SK-MEL-5 (cell line): ENCODE measurements at regions not wholly inside any gene's neighbourhood (a gene's known extent, or its start where the extent isn't known, plus 50 kb on each side); places are given as distances from the start of the nearest gene placed in this dataset.
"Not testable (repeated sequence)": the region's sequence is repeated elsewhere in the genome, so short reads cannot be mapped to it uniquely, and the experiment has no call there.

ENCODE experiments used
- DNase-seq: peaks from one replicate; pipeline ENCODE4 v3.0.0-alpha.2; 2016; ENCODE audit warnings: low read depth, low spot score
- in situ Hi-C: cut with HindIII; loops from 2 replicates; pipeline ENCODE4 v1.10.0; 2016; ENCODE audit warnings: low sequenced_read_pairs, high pct_unique_total_duplicates, low pct_unique_long_range_greater_than_20kb

GRCh38 chr10:9075420-9075819 lies 1020.9 kb downstream of the GATA3 start:
- DNase-seq = no peak
- in situ Hi-C loops = no loop called here

- in situ Hi-C loops = no loop called here
- DNase-seq = no peak
These were observed 1021.6 kb downstream of the GATA3 start for GRCh38 chr10:9076066-9076465.

GRCh38 chr10:9081253-9081652 lies 1026.8 kb downstream of the GATA3 start:
- DNase-seq = no peak
- in situ Hi-C loops = no loop called here

- no peak for DNase-seq
- in situ Hi-C loops = no loop called here
These were observed 1027.5 kb downstream of the GATA3 start for GRCh38 chr10:9081961-9082360.

GRCh38 chr10:9091530-9092093 lies 1037.1 kb downstream of the GATA3 start:
- in situ Hi-C loops = no loop called here
- DNase-seq = no peak

- in situ Hi-C loops = no loop called here
These were observed 1041.8 kb downstream of the GATA3 start for GRCh38 chr10:9096288-9096687.

GRCh38 chr10:9097206-9097990 lies 1042.9 kb downstream of the GATA3 start:
- in situ Hi-C loops = no loop called here
- no peak for DNase-seq

More at GRCh38 chr10:9096288-9096687, 1041.8 kb downstream of the GATA3 start:
- DNase-seq = no peak

- in situ Hi-C loops = no loop called here
- DNase-seq = no peak
These were observed 1043.5 kb downstream of the GATA3 start for GRCh38 chr10:9097991-9098306.

GRCh38 chr10:9102026-9102425 lies 1047.5 kb downstream of the GATA3 start:
- no peak for DNase-seq
- in situ Hi-C loops = no loop called here

- no peak for DNase-seq
- in situ Hi-C loops = no loop called here
These were observed 1048.8 kb downstream of the GATA3 start for GRCh38 chr10:9103301-9103700.

- in situ Hi-C loops = no loop called here
- no peak for DNase-seq
These were observed 1057.5 kb downstream of the GATA3 start for GRCh38 chr10:9111976-9112375.

- in situ Hi-C loops = no loop called here
- no peak for DNase-seq
These were observed 1072.2 kb downstream of the GATA3 start for GRCh38 chr10:9126728-9127127.

- in situ Hi-C loops = no loop called here
- DNase-seq = no peak
These were observed 1082.9 kb downstream of the GATA3 start for GRCh38 chr10:9137368-9137767.

- DNase-seq, in situ Hi-C loops: not testable (repeated sequence)
These were observed 1084.3 kb downstream of the GATA3 start for GRCh38 chr10:9138829-9139228.

- no peak for DNase-seq
- in situ Hi-C loops = no loop called here
These were observed 1085.9 kb downstream of the GATA3 start for GRCh38 chr10:9140373-9140772.

GRCh38 chr10:9147475-9147874 lies 1093.0 kb downstream of the GATA3 start:
- in situ Hi-C loops = no loop called here
- DNase-seq = no peak

- in situ Hi-C loops = no loop called here
- no peak for DNase-seq
These were observed 1094.6 kb downstream of the GATA3 start for GRCh38 chr10:9149134-9149533.

GRCh38 chr10:9153057-9153456 lies 1098.6 kb downstream of the GATA3 start:
- in situ Hi-C loops = not testable (repeated sequence)

GRCh38 chr10:9157656-9158055 lies 1103.2 kb downstream of the GATA3 start:
- no peak for DNase-seq
- in situ Hi-C loops = no loop called here

More at GRCh38 chr10:9153057-9153456, 1098.6 kb downstream of the GATA3 start:
- not testable (repeated sequence) for DNase-seq
